ENCODE measurements at regions not wholly inside any gene's neighbourhood (a gene's known extent, or its start where the extent isn't known, plus 50 kb on each side); places are given as distances from the start of the nearest gene placed in this dataset.

DNA sequence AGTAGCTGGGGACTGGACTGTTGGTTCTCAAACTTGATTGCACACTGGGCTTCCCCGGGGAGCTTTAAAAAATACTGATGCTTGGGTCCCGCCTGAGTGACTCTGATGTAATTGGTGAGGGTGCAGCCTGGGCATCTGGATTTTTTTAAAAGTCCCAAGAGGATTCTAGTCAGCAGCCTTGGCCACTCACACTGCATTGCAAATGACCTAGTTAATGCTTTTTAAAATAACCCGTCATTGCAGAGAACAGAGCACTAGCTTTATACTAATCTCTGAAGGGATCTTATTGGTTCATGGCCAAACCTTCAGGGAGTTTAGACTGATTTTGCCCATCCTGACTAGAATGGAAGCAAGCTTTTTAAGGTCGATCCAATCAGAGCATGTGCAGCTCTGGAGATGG, 310.6 kb upstream of the PROK2 start:
- H3K4me3 ChIP-seq (ENCODE audit: low read length): no peak overlapping the region
- H3K9me3 Mint-ChIP-seq: no peaks in the 10 kb centered on the region
- H3K4me1 Mint-ChIP-seq: peaks cover 10 to 12% of the 10 kb centered on the region in 2 donors
- peaks cover 19 to 33% of the 10 kb centered on the region in 2 donors for H3K27me3 Mint-ChIP-seq (ENCODE audit: low read depth in 2 of 2)
- intact Hi-C loops (cut with micrococcal nuclease): no loop called here
- H3K9me3 ChIP-seq (ENCODE audit: control insufficient read depth, insufficient read depth, low read length): no peaks in the 10 kb centered on the region
- ATAC-seq: no peak
- peaks cover 15% of the 10 kb centered on the region for H3K4me1 ChIP-seq (ENCODE audit: control insufficient read depth, insufficient read depth, low read length)
- no peak overlapping the region for H3K27ac ChIP-seq (ENCODE audit: low read length)
- H3K36me3 ChIP-seq (ENCODE audit: control insufficient read depth, insufficient read depth, low read length): no peaks in the 10 kb centered on the region
- no peak overlapping the region for H3K27ac Mint-ChIP-seq
- 79% methylated on average over 3 of the region's 4 CpGs for WGBS (ENCODE audit: insufficient coverage)
- no peak overlapping the region for H3K4me3 Mint-ChIP-seq
- H3K36me3 Mint-ChIP-seq: no peaks in the 10 kb centered on the region
- H3K27me3 ChIP-seq (ENCODE audit: control insufficient read depth, insufficient read depth, low read length): peaks cover 5% of the 10 kb centered on the region
- DNase-seq: no peak
- TF ChIP-seq, protein P1, sequence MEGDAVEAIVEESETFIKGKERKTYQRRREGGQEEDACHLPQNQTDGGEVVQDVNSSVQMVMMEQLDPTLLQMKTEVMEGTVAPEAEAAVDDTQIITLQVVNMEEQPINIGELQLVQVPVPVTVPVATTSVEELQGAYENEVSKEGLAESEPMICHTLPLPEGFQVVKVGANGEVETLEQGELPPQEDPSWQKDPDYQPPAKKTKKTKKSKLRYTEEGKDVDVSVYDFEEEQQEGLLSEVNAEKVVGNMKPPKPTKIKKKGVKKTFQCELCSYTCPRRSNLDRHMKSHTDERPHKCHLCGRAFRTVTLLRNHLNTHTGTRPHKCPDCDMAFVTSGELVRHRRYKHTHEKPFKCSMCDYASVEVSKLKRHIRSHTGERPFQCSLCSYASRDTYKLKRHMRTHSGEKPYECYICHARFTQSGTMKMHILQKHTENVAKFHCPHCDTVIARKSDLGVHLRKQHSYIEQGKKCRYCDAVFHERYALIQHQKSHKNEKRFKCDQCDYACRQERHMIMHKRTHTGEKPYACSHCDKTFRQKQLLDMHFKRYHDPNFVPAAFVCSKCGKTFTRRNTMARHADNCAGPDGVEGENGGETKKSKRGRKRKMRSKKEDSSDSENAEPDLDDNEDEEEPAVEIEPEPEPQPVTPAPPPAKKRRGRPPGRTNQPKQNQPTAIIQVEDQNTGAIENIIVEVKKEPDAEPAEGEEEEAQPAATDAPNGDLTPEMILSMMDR (IDR thresholded peaks at IDR 0.05): no peak

DNA sequence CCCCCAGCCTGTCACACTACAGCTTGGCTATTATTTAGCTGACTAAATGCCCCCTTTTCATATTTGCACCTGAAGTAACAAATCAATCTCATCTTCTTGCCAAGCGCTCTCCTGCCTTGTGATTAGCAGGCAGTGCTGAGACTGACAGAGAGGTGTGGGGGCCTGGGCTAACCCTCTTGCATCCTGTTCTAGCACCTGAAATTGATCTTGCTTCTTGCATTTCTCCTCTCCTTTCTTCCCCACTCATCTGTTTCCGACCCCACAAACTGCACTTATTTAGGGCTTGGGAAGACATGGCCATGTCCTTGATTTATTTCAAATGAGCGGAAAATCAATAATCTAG, 309.0 kb upstream of the PROK2 start:
- TF ChIP-seq, protein P1 (IDR thresholded peaks at IDR 0.05): no peak
- WGBS (ENCODE audit: insufficient coverage): 95% methylated on average over 3 of the region's 3 CpGs
- Mint-ChIP-seq H3K27ac (no peak overlapping the region), H3K4me3 (no peak overlapping the region), H3K9me3 (no peaks in the 10 kb centered on the region), H3K27me3 (ENCODE audit: low read depth in 2 of 2) (peaks cover 15 to 23% of the 10 kb centered on the region in 2 donors), H3K36me3 (no peaks in the 10 kb centered on the region), H3K4me1 (no peaks in the 10 kb centered on the region)
- peaks cover 3% of the 10 kb centered on the region for H3K4me1 ChIP-seq (ENCODE audit: control insufficient read depth, insufficient read depth, low read length)
- no peaks in the 10 kb centered on the region for H3K27me3 ChIP-seq (ENCODE audit: control insufficient read depth, insufficient read depth, low read length)
- H3K4me3 ChIP-seq (ENCODE audit: low read length): no peak overlapping the region
- no peak overlapping the region for H3K27ac ChIP-seq (ENCODE audit: low read length)
- H3K9me3 ChIP-seq (ENCODE audit: control insufficient read depth, insufficient read depth, low read length): no peaks in the 10 kb centered on the region
- DNase-seq (no peak), ATAC-seq (no peak)
- intact Hi-C loops (cut with micrococcal nuclease): no loop called here
- no peaks in the 10 kb centered on the region for H3K36me3 ChIP-seq (ENCODE audit: control insufficient read depth, insufficient read depth, low read length)

DNA sequence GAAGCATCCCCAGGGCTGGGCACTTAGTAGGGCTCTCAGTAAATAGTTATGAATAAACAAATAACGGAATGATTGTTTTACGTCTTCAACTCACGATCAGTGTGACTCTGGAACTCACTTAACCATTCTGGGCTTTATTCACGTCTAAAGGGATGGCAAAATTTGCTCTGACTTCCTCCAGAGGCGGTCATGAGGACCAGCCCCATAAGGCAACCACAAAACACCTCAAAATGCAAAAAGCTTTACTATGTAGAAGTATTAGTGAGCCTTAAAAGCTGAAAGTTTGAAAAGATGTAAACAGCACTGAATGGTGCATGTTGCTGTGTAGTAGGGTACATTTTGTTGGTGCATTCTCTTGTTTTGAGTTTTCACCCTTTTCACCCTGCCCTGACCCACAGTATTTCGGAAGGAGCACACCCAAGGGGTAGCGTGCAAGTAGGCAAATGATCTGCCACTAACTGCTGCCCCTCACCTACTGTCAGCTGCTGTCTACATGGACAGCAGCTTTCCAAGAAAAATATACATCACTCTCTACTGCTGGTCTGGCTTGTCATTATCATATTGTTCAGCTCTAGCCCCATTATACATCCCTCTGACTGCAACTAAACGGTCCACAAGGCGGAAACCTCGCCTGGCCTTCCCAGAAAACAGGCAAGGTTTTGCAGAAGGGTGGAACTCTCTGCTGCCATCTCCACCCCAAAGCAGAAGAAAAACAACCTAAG, 308.5 kb upstream of the PROK2 start:
- H3K9me3 ChIP-seq (ENCODE audit: control insufficient read depth, insufficient read depth, low read length): no peaks in the 10 kb centered on the region
- no peaks in the 10 kb centered on the region for H3K36me3 ChIP-seq (ENCODE audit: control insufficient read depth, insufficient read depth, low read length)
- intact Hi-C loops (cut with micrococcal nuclease): no loop called here
- 84% methylated on average over 9 of the region's 10 CpGs for WGBS (ENCODE audit: insufficient coverage)
- Mint-ChIP-seq H3K27ac (no peak overlapping the region), H3K4me3 (no peak overlapping the region), H3K36me3 (no peaks in the 10 kb centered on the region), H3K27me3 (ENCODE audit: low read depth in 2 of 2) (peaks cover 12 to 18% of the 10 kb centered on the region in 2 donors), H3K4me1 (no peaks in the 10 kb centered on the region), H3K9me3 (no peaks in the 10 kb centered on the region)
- no peak overlapping the region for H3K27ac ChIP-seq (ENCODE audit: low read length)
- TF ChIP-seq, protein P1 (IDR thresholded peaks at IDR 0.05): no peak
- DNase-seq: no peak
- H3K4me3 ChIP-seq (ENCODE audit: low read length): no peak overlapping the region
- no peaks in the 10 kb centered on the region for H3K27me3 ChIP-seq (ENCODE audit: control insufficient read depth, insufficient read depth, low read length)
- ATAC-seq: no peak
- H3K4me1 ChIP-seq (ENCODE audit: control insufficient read depth, insufficient read depth, low read length): no peaks in the 10 kb centered on the region

DNA sequence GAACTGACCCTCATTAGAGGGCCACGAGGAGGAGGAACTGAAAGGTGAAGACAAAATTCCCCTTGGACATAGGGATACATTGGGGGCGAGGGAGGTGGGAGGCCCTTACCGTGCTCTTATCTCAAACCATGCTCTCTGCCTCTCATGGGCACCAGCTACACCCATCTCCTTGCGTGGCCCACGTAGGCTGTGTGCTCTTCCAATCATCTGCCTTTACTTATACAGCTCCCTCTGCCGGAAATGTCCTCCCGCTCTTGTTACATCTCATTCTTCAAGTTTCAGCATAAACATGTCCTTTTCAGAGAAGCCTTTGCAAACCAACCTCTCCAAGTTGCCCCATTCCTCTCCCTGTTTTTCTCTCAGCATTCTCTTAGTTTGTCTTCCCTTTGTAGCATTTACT, 307.8 kb upstream of the PROK2 start:
- ATAC-seq: no peak
- DNase-seq: no peak
- Mint-ChIP-seq H3K27ac (no peak overlapping the region), H3K27me3 (ENCODE audit: low read depth in 2 of 2) (peaks cover 12% of the 10 kb centered on the region in 2 donors), H3K9me3 (no peaks in the 10 kb centered on the region), H3K36me3 (no peaks in the 10 kb centered on the region), H3K4me1 (no peaks in the 10 kb centered on the region), H3K4me3 (no peak overlapping the region)
- Histone ChIP-seq H3K36me3 (ENCODE audit: control insufficient read depth, insufficient read depth, low read length) (no peaks in the 10 kb centered on the region), H3K4me1 (ENCODE audit: control insufficient read depth, insufficient read depth, low read length) (no peaks in the 10 kb centered on the region), H3K27ac (ENCODE audit: low read length) (no peak overlapping the region), H3K27me3 (ENCODE audit: control insufficient read depth, insufficient read depth, low read length) (no peaks in the 10 kb centered on the region), H3K9me3 (ENCODE audit: control insufficient read depth, insufficient read depth, low read length) (no peaks in the 10 kb centered on the region), H3K4me3 (ENCODE audit: low read length) (no peak overlapping the region)
- TF ChIP-seq, protein P1 (IDR thresholded peaks at IDR 0.05): no peak
- WGBS (ENCODE audit: insufficient coverage): 84% methylated on average over 7 of the region's 7 CpGs
- intact Hi-C loops (cut with micrococcal nuclease): no loop called here
